ENCODE measurements at regions not wholly inside any gene's neighbourhood (a gene's known extent, or its start where the extent isn't known, plus 50 kb on each side); places are given as distances from the start of the nearest gene placed in this dataset.

DNA sequence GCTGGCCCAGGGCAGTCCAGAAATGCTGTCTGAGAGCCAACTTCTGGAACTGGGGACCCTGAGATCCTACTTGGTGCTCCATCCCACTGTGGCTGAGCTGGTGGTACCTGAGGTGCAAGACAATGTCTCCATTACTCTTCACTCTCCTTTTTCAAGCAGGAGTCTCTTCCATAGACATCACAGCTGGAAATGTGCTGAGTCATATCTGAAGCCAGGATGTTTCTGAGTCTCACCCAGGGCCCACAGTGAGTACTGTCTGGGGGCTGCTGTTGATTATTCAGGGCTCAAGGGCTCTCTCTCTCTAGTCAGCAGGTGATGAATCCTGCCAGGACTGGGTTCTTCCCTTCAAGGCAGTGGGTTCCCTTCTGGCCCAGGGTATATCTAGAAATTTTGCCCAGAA lies 145.2 kb upstream of the TAS2R1 start:
- H3K4me3 ChIP-seq (ENCODE audit: low read depth, low read length) = no peak overlapping the region
- H3K36me3 ChIP-seq (ENCODE audit: control insufficient read depth, insufficient read depth, low read length) = no peaks in the 10 kb centered on the region
- ChIA-PET POLR2A (no interaction called here), CTCF (interaction anchor here (1.5 to 2.3 kb wide), 5 partner anchors 255 to 458 kb away, joined by 3 to 12 read pairs (median 5); no protein-coding TSS in a partner anchor)
- H3K27me3 ChIP-seq (ENCODE audit: control insufficient read depth, insufficient read depth, low read length) = no peaks in the 10 kb centered on the region
- DNase-seq (ENCODE audit: low read depth) = no peak
- TF ChIP-seq, protein P1, sequence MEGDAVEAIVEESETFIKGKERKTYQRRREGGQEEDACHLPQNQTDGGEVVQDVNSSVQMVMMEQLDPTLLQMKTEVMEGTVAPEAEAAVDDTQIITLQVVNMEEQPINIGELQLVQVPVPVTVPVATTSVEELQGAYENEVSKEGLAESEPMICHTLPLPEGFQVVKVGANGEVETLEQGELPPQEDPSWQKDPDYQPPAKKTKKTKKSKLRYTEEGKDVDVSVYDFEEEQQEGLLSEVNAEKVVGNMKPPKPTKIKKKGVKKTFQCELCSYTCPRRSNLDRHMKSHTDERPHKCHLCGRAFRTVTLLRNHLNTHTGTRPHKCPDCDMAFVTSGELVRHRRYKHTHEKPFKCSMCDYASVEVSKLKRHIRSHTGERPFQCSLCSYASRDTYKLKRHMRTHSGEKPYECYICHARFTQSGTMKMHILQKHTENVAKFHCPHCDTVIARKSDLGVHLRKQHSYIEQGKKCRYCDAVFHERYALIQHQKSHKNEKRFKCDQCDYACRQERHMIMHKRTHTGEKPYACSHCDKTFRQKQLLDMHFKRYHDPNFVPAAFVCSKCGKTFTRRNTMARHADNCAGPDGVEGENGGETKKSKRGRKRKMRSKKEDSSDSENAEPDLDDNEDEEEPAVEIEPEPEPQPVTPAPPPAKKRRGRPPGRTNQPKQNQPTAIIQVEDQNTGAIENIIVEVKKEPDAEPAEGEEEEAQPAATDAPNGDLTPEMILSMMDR (IDR thresholded peaks at IDR 0.05; ENCODE audit: insufficient read depth, low read depth, low read length) = no peak

DNA sequence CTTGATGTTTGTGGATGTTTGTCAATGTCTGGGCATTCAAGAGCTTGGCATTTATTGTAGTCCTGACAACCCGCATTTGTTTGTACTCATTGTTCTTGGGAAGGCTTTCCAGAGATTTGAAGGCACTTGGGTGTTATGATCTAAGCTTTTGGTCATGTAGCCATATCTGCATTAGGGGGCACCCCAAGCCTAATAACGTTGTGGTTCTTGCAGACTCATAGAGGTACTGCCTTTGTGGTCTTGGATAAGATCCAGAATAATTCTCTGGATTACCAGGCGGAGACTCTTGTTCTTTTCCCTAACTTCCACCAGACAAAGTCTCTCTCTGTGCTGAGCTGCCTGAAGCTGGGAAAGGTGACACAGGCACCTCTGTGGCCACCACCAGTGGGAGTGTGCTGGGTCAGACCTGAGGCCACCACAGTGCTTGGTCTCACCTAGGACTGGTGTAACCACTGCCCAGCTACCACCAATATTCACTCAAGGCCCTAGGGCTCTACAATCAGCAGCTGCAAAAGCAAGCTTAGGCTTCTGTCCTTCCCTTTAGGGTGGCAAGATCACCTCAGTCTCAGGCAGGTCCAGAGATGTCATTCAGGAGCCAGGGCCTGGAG lies 144.4 kb upstream of the TAS2R1 start:
- TF ChIP-seq, protein P1 (IDR thresholded peaks at IDR 0.05; ENCODE audit: insufficient read depth, low read depth, low read length) = peak; percentile 50
- DNase-seq (ENCODE audit: low read depth) = no peak
- POLR2A ChIA-PET = no interaction called here
- Histone ChIP-seq H3K36me3 (ENCODE audit: control insufficient read depth, insufficient read depth, low read length) (no peaks in the 10 kb centered on the region), H3K27me3 (ENCODE audit: control insufficient read depth, insufficient read depth, low read length) (no peaks in the 10 kb centered on the region), H3K4me3 (ENCODE audit: low read depth, low read length) (no peak overlapping the region)
- CTCF ChIA-PET = interaction anchor here (0.5 to 2.3 kb wide), 10 partner anchors 9 to 459 kb away, joined by 3 to 12 read pairs (median 4); no protein-coding TSS in a partner anchor

DNA sequence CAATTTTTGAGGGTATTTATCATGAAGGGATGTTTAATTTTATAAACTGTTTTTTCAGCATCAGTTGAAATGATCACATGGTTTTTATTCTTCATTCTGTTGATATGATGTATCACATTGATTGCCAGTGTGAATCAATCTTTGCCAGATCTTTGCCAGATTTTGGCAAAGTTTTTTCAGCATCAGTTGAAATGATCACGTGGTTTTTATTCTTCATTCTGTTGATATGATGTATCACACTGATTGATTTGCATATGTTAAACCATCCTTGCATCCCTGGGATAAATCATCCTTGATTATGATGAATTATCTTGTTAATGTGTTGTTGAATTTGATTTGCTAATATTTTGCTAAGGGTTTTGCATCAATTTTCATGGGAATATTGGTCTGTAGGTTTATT lies 140.9 kb upstream of the TAS2R1 start:
- H3K27me3 ChIP-seq (ENCODE audit: control insufficient read depth, insufficient read depth, low read length) = no peaks in the 10 kb centered on the region
- CTCF ChIA-PET = no interaction called here
- POLR2A ChIA-PET = no interaction called here
- DNase-seq (ENCODE audit: low read depth) = no peak
- TF ChIP-seq, protein P1 (IDR thresholded peaks at IDR 0.05; ENCODE audit: insufficient read depth, low read depth, low read length) = no peak
- H3K4me3 ChIP-seq (ENCODE audit: low read depth, low read length) = no peak overlapping the region
- H3K36me3 ChIP-seq (ENCODE audit: control insufficient read depth, insufficient read depth, low read length) = no peaks in the 10 kb centered on the region

DNA sequence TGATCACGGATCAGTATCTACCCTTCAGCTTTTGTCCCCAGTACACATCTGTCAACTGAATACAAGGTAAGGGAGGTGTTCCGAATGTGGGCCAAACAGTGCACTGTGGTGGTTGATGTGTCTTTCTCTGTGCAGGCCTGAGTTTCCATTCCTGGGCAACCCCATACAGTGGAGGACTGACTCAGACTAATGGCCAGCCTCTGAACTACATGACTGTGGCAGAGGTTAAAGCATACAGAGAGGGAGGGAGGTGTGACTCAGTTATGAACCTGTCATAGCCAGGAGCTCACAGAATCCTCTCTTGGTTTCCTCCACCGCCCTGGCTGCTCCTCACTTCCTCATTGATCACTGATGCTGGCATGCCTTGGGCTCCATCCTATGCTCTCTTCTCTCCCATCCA lies 136.4 kb upstream of the TAS2R1 start:
- Histone ChIP-seq H3K27me3 (ENCODE audit: control insufficient read depth, insufficient read depth, low read length) (no peaks in the 10 kb centered on the region), H3K4me3 (ENCODE audit: low read depth, low read length) (no peak overlapping the region), H3K36me3 (ENCODE audit: control insufficient read depth, insufficient read depth, low read length) (no peaks in the 10 kb centered on the region)
- ChIA-PET CTCF (interaction anchor here (0.7 kb wide), 2 partner anchors 51 to 1839 kb away, joined by 3 read pairs; no protein-coding TSS in a partner anchor), POLR2A (no interaction called here)
- no peak for DNase-seq (ENCODE audit: low read depth)
- TF ChIP-seq, protein P1 (IDR thresholded peaks at IDR 0.05; ENCODE audit: insufficient read depth, low read depth, low read length) = peak; percentile 16; the same call in 1 of the 2 replicates

DNA sequence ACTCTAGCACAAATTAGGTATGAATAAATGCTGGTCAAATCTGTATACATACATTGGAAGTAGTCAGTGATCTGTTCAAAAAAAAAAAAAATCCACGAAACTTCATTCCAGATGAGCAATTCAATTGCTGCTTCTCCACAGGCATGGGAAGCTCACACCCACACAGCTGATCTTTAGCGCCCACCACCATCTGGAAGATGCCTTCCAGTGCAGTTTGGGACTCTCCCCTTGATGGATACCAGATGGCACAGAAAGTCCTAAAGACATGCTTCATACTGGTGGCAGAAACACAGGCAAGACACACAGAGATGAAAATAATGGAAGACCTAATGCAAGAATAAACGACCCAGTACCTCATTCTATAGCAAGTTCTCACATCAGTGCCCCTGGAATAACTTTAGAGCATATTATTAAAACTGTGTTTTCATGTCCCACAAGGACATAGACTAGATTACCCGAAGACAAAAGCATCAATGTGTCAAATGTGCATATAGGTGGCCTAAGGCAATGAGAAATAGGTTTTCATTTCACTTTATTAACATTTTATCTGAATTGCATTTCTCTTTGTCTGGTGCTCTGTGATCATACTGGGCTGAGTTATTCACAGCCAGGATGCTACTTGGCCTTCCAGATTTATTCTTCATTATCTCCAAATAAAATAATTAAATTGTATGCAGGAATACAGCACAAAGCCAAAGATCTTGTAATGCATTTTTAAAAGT lies 135.4 kb upstream of the TAS2R1 start:
- TF ChIP-seq, protein P1 (IDR thresholded peaks at IDR 0.05; ENCODE audit: insufficient read depth, low read depth, low read length) = no peak
- Histone ChIP-seq H3K27me3 (ENCODE audit: control insufficient read depth, insufficient read depth, low read length) (no peaks in the 10 kb centered on the region), H3K4me3 (ENCODE audit: low read depth, low read length) (no peak overlapping the region), H3K36me3 (ENCODE audit: control insufficient read depth, insufficient read depth, low read length) (no peaks in the 10 kb centered on the region)
- ChIA-PET POLR2A (interaction anchor here (0.9 kb wide), 1 partner anchor 50 kb away, joined by 3 read pairs; no protein-coding TSS in a partner anchor), CTCF (interaction anchor here (0.6 kb wide), 5 partner anchors 9 to 723 kb away, joined by 3 read pairs; no protein-coding TSS in a partner anchor)
- peak; percentile 83 for DNase-seq (ENCODE audit: low read depth)
